HCT116 (cell line): ENCODE measurements at regions not wholly inside any gene's neighbourhood (a gene's known extent, or its start where the extent isn't known, plus 50 kb on each side); places are given as distances from the start of the nearest gene placed in this dataset.

ENCODE experiments used
- ATAC-seq: fragments of 200-7000 bp; cut with Tn5 transposase; 2 replicates; pipeline ENCODE4 v1.9.1; 2020; ENCODE audit warnings: mild to moderate bottlenecking, moderate library complexity
- BruUV-seq: library from RNA; stranded (reverse); fragments of 400-500 nt; replicated peaks from 2 replicates; lab custom pipeline; 2021; lab: Mats Ljungman, UMichigan
- CTCF ChIA-PET: fragments of 300-600 bp; sonication (Branson Sonifier 250); formaldehyde crosslinking; loops from one replicate; lab custom pipeline; 2021; ENCODE audit warnings: antibody characterized with exemption; lab: Charles Lee
- POLR2A ChIA-PET: fragments of 300-600, 350-600 bp; sonication (Branson Sonifier 250); formaldehyde crosslinking; loops from one replicate; lab custom pipeline; 2021; ENCODE audit warnings: antibody characterized with exemption; lab: Charles Lee
- RAD21 ChIA-PET, 2 experiments: fragments of 300-600 bp; sonication (Branson Sonifier 250); formaldehyde crosslinking; loops; one replicate each; lab custom pipeline; 2023; ENCODE audit warnings: low total read pairs in 2 of 2; ENCODE audit not compliant: uncharacterized antibody in 2 of 2, unreplicated experiment in 2 of 2, low non-redundant PET in 1 of 2; lab: Charles Lee
- DNase-seq: peaks from one replicate; pipeline ENCODE4 v3.0.0-alpha.2; 2010; ENCODE audit warnings: low read depth, low spot score
- H2AFZ ChIP-seq: fragments of 200-600 bp; shearing (Covaris generic), sonication (generic); 2 replicates; pipeline ENCODE4 v1.6.1; 2017; ENCODE audit warnings: low read depth, mixed run types, mixed read lengths, antibody characterized with exemption, low read length; ENCODE audit not compliant: poor library complexity, severe bottlenecking
- H3K27ac ChIP-seq: 2 replicates; pipeline ENCODE4 v1.5.1; 2012; ENCODE audit warnings: low read depth, low read length
- H3K27me3 ChIP-seq: fragments of 200-600 bp; sonication (generic); 2 replicates; pipeline ENCODE4 v1.6.1; 2016; ENCODE audit warnings: mixed run types, low read length, mixed read lengths; ENCODE audit not compliant: insufficient read depth
- H3K36me3 ChIP-seq, 2 experiments: fragments of 200-500 bp in 1 of 2; fragments of 200-600 bp in 1 of 2; sonication (Bioruptor generic) in 1 of 2; sonication (generic) in 1 of 2; 2 replicates each; pipeline versions ENCODE4 v1.5.1 to v1.6.1; 2014 to 2016; ENCODE audit warnings: low read length in 2 of 2, inconsistent platforms in 1 of 2, mixed read lengths in 1 of 2, mixed run types in 1 of 2; ENCODE audit not compliant: insufficient read depth in 2 of 2, control insufficient read depth in 1 of 2
- H3K4me1 ChIP-seq, 2 experiments: fragments of 200-600 bp in 1 of 2; sonication (generic) in 1 of 2; 2 replicates each; pipeline versions ENCODE4 v1.5.1 to v1.6.1; 2012 to 2017; ENCODE audit warnings: low read length in 2 of 2, inconsistent platforms in 1 of 2, mild to moderate bottlenecking in 1 of 2, mixed read lengths in 1 of 2, mixed run types in 1 of 2, moderate library complexity in 1 of 2; ENCODE audit not compliant: insufficient read depth in 2 of 2, control insufficient read depth in 1 of 2
- H3K4me2 ChIP-seq: fragments of 200-600 bp; sonication (generic); 2 replicates; pipeline ENCODE4 v1.6.1; 2017; ENCODE audit warnings: mixed run types, low read length, mixed read lengths
- H3K4me3 ChIP-seq, 2 experiments: fragments of 200-600 bp in 1 of 2; sonication (generic) in 1 of 2; replicated peaks in 1 of 2; 2 replicates each; pipeline ENCODE4 v1.5.1; 2011 to 2016; ENCODE audit warnings: low read length in 2 of 2, control low read depth in 1 of 2, low read depth in 1 of 2, mild to moderate bottlenecking in 1 of 2, mixed read lengths in 1 of 2, mixed run types in 1 of 2
- H3K79me2 ChIP-seq: fragments of 200-600 bp; sonication (generic); 2 replicates; pipeline ENCODE4 v1.6.1; 2017; ENCODE audit warnings: mild to moderate bottlenecking, mixed run types, low read length, moderate library complexity, mixed read lengths; ENCODE audit not compliant: insufficient read depth
- H3K9ac ChIP-seq: fragments of 200-600 bp; sonication (generic); 2 replicates; pipeline ENCODE4 v1.6.1; 2016; ENCODE audit warnings: low read length, mixed read lengths
- H3K9me2 ChIP-seq: fragments of 200-600 bp; sonication (generic), shearing (Covaris generic); 2 replicates; pipeline ENCODE4 v1.6.1; 2017; ENCODE audit warnings: mixed run types, mild to moderate bottlenecking, moderate library complexity; ENCODE audit not compliant: insufficient read depth
- H3K9me3 ChIP-seq, 2 experiments: fragments of 200-500 bp in 1 of 2; fragments of 200-600 bp in 1 of 2; sonication (Bioruptor generic) in 1 of 2; sonication (generic) in 1 of 2; 2 replicates each; pipeline ENCODE4 v1.6.1; 2014 to 2017; ENCODE audit warnings: low read length in 2 of 2, mixed read lengths in 2 of 2, inconsistent platforms in 1 of 2, low read depth in 1 of 2, mild to moderate bottlenecking in 1 of 2, mixed run types in 1 of 2, moderate library complexity in 1 of 2; ENCODE audit not compliant: control insufficient read depth in 1 of 2, insufficient read depth in 1 of 2
- H4K20me1 ChIP-seq: fragments of 200-600 bp; sonication (generic), shearing (Covaris generic); 2 replicates; pipeline ENCODE4 v1.6.1; 2017; ENCODE audit warnings: mixed run types, mild to moderate bottlenecking, moderate library complexity; ENCODE audit not compliant: insufficient read depth
- ATF3 ChIP-seq: IDR thresholded peaks from 2 replicates; pipeline ENCODE4 v1.6.1; 2012
- CBX3 ChIP-seq: IDR thresholded peaks from 2 replicates; pipeline ENCODE4 v1.6.1; 2012; ENCODE audit warnings: low read depth
- CTCF ChIP-seq, 3 experiments: fragments of 200-600 bp in 1 of 3; sonication (generic) in 1 of 3; IDR thresholded peaks in 2 of 3; conservative IDR thresholded peaks in 1 of 3; 2 replicates each; pipeline ENCODE4 v1.5.1; 2012 to 2017; ENCODE audit warnings: low read depth in 2 of 3, low read length in 2 of 3, antibody characterized with exemption in 1 of 3, borderline replicate concordance in 1 of 3, control low read depth in 1 of 3, mild to moderate bottlenecking in 1 of 3, mixed read lengths in 1 of 3, mixed run types in 1 of 3, moderate library complexity in 1 of 3; ENCODE audit not compliant: insufficient read depth in 1 of 3
- ELF1 ChIP-seq: IDR thresholded peaks from 2 replicates; pipeline ENCODE4 v1.6.1; 2012; ENCODE audit warnings: low read depth, borderline replicate concordance
- EZH2phosphoT487 ChIP-seq: fragments of 200-600 bp; IDR thresholded peaks from 2 replicates; pipeline ENCODE4 v1.6.1; 2018; ENCODE audit warnings: antibody characterized with exemption, borderline replicate concordance
- FOSL1 ChIP-seq: IDR thresholded peaks from 2 replicates; pipeline ENCODE4 v1.6.1; 2012; ENCODE audit warnings: low read depth
- JUND ChIP-seq: IDR thresholded peaks from 2 replicates; pipeline ENCODE4 v1.6.1; 2012
- POLR2A ChIP-seq: IDR thresholded peaks from 2 replicates; pipeline ENCODE4 v1.7.0; 2011; ENCODE audit warnings: borderline replicate concordance; ENCODE audit not compliant: insufficient read depth, insufficient read length; ENCODE audit errors: extremely low read depth
- REST ChIP-seq: IDR thresholded peaks from 2 replicates; pipeline ENCODE4 v1.6.1; 2012; ENCODE audit warnings: low read depth
- YY1 ChIP-seq: IDR thresholded peaks from 2 replicates; pipeline ENCODE4 v1.6.1; 2011; ENCODE audit warnings: low read length, low read depth, moderate library complexity, mild to moderate bottlenecking; ENCODE audit not compliant: insufficient replicate concordance; ENCODE audit errors: extremely low read depth
- ZBTB33 ChIP-seq: IDR thresholded peaks from 2 replicates; pipeline ENCODE4 v1.6.1; 2011; ENCODE audit warnings: mild to moderate bottlenecking, low read length, moderate library complexity; ENCODE audit not compliant: insufficient replicate concordance; ENCODE audit errors: extremely low read depth
- ZFX ChIP-seq: fragments of 450-650 bp; IDR thresholded peaks from 2 replicates; pipeline ENCODE4 v1.6.1; 2017
- intact Hi-C: fragments of 100-400 bp; cut with micrococcal nuclease; formaldehyde crosslinking; loops from 2 replicates; pipeline ENCODE4 v1.10.0; 2022

GRCh38 chr7:159331462-159331861, 186.8 kb upstream of the VIPR2 start:
- H3K9ac ChIP-seq, result no peak overlapping the region
- peaks cover 8 to 12% of the 10 kb centered on the region in 2 experiments; a peak in 2 of 4 replicates for H3K9me3 ChIP-seq
- H3K27me3 ChIP-seq, result no peaks in the 10 kb centered on the region
- H3K4me1 ChIP-seq, result no peaks in the 10 kb centered on the region
- BruUV-seq, result no TSS peak
- intact Hi-C loops, result no loop called here
- DNase-seq (no peak), ATAC-seq (no peak)
- no peaks in the 10 kb centered on the region for H4K20me1 ChIP-seq
- CTCF ChIA-PET, result no interaction called here
- no peak overlapping the region for H3K27ac ChIP-seq
- H2AFZ ChIP-seq, result no peak overlapping the region
- no peaks in the 10 kb centered on the region for H3K9me2 ChIP-seq
- H3K79me2 ChIP-seq, result no peaks in the 10 kb centered on the region
- no peak overlapping the region for H3K4me2 ChIP-seq
- POLR2A ChIA-PET, result no interaction called here
- no peak overlapping the region for H3K4me3 ChIP-seq
- TF ChIP-seq ELF1, result no peak
- no peak for TF ChIP-seq JUND
- no peak for TF ChIP-seq CTCF (IDR thresholded peaks at IDR 0.05 in 2 of 3, conservative IDR thresholded peaks at IDR 0.05 in 1 of 3; ENCODE audit: borderline replicate concordance in 1 of 3, insufficient read depth in 1 of 3, low read depth in 2 of 3, low read length in 2 of 3)
- no peak for TF ChIP-seq YY1
- TF ChIP-seq, all 23 proteins: peak for 0
- no peaks in the 10 kb centered on the region for H3K36me3 ChIP-seq
- RAD21 ChIA-PET, result no interaction called here

- no peak overlapping the region for H2AFZ ChIP-seq
- ChIA-PET RAD21 (no interaction called here), POLR2A (no interaction called here), CTCF (no interaction called here)
- no peaks in the 10 kb centered on the region for H4K20me1 ChIP-seq
- no peak overlapping the region for H3K4me3 ChIP-seq
- no peaks in the 10 kb centered on the region for H3K9me2 ChIP-seq
- DNase-seq (no peak), ATAC-seq (no peak)
- H3K36me3 ChIP-seq, result no peaks in the 10 kb centered on the region
- H3K27ac ChIP-seq, result no peak overlapping the region
- H3K9me3 ChIP-seq, result peaks cover 8 to 12% of the 10 kb centered on the region in 2 experiments; a peak in 2 of 4 replicates
- intact Hi-C loops, result no loop called here
- H3K79me2 ChIP-seq, result no peaks in the 10 kb centered on the region
- no peak overlapping the region for H3K9ac ChIP-seq
- no peaks in the 10 kb centered on the region for H3K27me3 ChIP-seq
- BruUV-seq, result no TSS peak
- H3K4me1 ChIP-seq, result no peaks in the 10 kb centered on the region
- no peak overlapping the region for H3K4me2 ChIP-seq
- TF ChIP-seq ZBTB33 (no peak), CBX3 (no peak), ATF3 (no peak), FOSL1 (no peak), POLR2A (no peak), EZH2phosphoT487 (no peak), JUND (no peak), ZFX (no peak), REST (no peak), YY1 (no peak)
Observed at GRCh38 chr7:159329818-159330378, 185.2 kb upstream of the VIPR2 start.
